NCI-H1436 (cell line): ENCODE measurements at regions not wholly inside any gene's neighbourhood (a gene's known extent, or its start where the extent isn't known, plus 50 kb on each side); places are given as distances from the start of the nearest gene placed in this dataset.
A peak's percentile ranks its signal among the peaks of the same experiment; 100 is the strongest.
"Not testable (repeated sequence)": the region's sequence is repeated elsewhere in the genome, so short reads cannot be mapped to it uniquely, and the experiment has no call there.

ENCODE experiments used
- DNase-seq: peaks from one replicate; lab custom pipeline; 2025; lab: John Stamatoyannopoulos, UW

DNA sequence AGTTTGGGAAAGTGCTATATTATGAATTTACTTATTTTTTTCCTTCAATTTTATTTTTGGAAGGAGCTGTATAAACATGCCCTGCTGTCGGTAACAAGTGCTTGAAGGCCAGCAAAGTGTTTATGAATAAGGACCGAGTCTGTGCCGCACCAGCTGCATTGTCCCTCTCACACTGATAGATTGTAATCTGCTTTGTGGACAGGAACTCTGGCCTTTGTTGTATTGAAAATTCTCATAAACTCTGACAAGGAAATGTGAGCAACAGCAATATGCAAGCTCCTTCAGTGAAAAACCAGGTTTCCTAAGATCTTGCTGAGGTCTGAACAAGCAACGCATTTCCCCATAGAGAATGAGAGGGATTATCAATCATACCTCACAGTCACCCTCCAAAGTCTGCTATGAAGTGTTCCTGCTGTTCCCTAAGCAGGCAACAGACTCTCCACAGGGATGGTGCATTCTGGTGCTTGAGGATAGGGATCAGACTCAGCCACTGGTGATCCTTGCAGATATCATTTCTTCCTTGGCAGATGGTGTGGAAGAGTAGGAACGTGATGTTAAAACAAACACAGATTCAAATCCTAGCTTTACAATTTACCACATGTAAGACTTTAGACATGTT is 109.6 kb downstream of the KCNJ2 start:
- no peak for DNase-seq

DNA sequence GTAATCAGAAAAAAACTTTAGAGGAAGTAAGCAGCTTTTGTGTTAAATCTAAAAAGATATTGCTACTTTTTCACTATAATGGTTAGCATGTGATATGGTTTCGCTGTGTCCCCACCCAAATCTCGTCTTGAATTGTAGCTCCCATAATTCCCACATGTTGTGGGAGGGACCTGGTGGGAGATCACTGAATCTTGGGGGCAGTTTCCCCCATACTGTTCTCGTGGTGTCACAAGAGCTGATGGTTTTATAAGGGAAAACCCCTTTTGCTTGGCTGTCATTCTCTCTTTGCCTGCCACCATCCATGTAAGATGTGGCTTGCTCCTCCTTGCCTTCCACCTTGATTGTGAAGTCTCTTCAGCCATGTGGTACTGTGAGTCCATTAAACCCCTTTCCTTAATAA is 117.1 kb downstream of the KCNJ2 start:
- DNase-seq, result no peak

DNA sequence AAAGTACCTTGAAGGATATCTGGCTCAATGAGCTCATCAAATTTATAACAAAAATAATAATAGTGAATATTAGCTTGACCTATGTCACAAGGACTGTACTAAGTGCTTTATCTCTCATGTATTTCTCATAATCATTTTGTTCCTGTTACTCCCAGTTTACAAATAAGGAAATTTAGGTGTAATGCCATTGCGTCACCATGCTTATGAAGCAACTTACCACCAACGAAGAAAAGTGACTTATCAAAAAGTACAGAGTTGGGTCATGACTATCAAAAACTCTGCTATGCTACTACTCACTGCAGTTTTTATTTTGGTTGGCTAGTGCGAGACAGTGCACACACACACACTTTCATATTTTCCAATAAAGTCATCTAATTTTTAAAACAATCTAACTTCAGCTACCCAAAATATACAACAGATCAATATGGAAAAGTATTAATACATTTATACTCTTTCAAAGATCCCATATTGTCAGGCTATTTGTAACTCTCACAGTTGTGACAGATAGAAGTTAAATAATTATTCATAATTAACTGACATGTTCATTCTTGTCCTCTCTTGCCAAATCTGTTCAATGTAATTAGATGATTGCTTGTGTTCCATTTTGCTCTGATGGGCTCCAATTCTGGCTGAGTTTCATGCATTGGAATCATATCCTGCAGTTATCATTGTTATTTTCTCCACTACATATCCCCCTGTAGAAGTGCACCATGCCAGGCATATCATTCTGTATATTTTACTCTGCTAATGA is 119.4 kb downstream of the KCNJ2 start:
- DNase-seq, result no peak

DNA sequence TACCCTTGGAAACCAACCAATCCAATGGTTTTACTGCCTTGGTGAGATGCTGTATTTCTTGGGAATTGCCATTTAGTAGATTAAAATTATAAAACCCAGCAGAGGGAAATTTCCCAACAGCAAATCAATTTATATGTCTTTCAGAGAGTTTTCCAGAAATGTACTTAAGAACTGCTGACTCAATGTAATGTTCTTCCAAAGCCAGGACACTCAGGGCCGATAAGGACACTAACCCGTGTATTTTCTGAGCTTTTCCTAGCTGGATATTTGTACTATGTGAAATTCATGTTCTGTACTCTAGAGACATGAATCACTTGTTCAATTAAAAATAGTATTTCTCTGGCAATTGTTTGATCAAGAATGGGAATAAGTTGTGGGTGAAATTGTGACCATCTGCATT is 121.4 kb downstream of the KCNJ2 start:
- DNase-seq, result no peak

DNA sequence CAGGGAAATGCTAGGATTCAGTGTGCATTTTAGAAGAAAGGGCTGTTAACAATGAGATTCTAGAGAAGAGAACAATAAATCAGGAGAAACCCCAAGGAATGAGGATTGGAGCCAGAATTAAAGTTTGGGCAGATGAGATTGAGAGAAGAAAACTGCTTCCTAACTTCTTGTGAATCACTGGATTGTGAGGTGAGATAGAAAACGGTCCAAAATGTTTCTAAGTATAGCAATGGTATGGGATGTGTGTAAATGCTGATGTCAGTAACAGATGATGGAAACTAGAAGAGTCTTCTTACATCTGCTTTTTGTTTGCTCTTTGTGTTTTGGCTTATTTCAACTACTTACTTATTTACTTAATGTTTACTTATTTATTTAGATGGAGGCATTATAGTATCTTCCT is 123.0 kb downstream of the KCNJ2 start:
- DNase-seq, result no peak

DNA sequence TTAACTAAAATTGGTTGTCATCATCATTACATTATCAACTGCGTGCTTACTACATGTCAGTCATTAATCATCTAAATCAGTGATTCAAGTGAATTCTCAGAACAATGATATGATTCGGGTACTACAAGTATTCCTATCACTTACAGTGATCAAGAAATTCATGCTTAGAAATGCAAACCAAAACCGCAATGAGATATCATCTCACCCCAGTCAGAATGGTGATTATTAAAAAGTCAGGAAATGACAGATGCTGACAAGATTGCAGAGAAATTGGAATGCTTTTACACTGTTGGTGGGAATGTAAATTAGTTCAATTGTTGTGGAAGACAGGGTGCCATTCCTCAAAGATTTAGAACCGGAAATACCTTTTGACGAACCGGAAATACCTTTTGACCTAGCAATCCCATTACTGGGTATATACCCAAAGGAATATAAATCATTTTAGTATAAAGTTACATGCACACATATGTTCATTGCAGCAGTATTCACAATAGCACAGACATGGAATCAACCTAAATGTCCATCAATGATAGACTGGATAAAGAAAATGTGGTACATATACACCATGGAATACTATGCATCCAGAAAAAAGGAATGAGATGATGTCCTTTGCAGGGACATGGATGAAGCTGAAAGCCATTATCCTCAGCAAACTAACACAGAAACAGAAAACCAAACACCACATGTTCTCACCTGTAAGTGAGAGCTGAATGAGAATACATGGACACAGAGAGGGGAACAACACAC is 124.4 kb downstream of the KCNJ2 start:
- DNase-seq, result not testable (repeated sequence)

DNA sequence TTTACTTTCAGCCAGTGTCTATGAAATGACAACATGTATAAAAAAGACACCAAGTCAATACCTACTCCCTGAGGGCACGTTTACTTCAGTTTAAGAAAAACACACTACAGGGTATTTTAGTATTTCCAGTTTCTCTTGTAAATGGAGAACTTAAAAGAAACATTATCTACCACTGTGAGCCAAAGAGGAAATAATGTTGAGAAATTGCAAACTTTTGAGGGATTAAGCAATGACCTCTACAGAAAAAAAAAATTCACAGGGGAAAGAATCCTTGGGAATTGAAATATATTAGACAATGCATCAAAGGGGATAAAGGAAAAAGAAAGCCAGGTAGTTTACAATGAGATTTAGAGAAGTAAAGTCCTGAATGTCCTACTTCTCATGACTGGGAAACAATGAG is 126.0 kb downstream of the KCNJ2 start:
- no peak for DNase-seq

DNA sequence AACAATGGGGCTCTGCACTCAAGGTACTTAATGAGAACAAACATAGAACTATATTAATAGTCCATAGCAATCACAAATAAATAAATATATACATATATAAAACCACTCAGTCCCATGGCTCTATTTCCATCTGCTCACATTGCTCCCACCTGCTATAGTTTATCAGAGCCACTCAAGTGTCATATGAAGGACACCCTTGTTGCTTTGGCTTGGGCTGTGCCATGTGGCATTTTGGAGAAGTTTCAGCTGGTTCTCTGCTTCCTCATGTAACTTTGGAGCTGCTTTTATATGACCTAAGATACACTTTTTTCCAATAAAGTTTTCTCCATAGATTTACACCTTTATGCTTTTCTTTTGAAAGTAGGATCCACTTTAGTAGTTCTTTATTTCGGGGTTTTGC is 126.4 kb downstream of the KCNJ2 start:
- DNase-seq, result no peak

DNA sequence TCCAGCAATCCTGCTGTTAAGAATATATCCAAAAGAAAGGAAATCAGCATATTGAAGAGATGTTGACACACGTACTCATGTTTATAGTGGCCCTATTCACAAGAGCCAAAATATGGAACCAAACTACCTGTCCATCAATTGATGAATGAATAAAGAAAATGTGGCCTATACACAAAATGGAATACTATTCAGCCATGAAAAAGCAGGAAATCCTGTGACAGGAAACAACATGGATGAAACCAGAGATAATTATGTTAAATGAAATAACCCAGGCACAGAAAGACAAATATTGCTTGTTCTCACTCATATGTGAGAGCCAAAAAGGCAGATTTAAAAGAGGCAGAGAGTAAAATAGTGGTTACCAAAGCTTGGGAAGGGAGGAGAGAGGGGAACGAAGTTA is 127.1 kb downstream of the KCNJ2 start:
- DNase-seq, result no peak

DNA sequence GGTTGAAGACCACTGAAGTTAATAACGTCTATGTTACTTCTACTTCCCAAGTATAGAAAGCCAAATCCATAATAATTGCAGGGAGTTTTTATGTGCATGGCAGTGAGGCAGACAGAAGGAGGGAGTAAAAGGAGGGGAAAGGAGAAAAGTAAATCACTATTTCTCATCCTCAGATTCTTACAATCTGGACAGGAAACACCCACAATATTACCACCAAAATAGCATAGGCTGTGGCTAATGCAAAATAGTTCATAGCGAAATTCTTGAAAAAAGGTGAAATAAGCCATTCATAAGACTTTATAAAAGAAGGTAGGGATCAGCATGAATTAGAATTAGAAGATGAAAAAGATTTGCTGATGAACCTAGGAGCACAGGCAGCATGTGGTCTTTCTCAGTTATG is 128.1 kb downstream of the KCNJ2 start:
- no peak for DNase-seq

DNA sequence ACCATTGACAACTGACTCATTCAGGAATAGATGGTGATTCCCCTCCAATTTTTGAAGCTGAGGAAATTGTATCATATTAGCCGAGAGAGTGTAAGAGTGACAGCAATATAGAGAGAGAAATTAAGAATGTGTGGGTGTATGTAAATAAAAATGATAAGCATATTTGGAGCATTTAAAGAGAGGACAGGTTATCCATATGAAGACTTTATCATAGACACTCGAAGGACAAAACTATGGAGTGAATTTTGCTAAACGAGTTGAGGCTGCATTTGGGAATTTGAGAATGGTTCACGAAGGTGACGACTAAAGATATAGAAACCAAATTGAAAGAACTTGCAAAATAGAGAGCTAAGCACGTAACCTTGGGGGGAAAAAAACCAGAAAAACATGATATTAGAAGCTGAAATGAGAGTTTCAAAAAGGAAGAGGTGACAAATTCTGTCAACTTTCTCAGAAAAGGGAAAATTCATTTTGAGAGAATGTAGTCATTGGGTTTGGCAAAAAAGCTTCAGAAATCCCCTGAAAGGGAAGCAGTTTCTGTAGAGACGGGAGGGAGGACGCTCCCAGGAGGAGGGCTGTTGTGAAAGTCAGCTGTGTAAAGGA is 129.7 kb downstream of the KCNJ2 start:
- DNase-seq, result no peak

DNA sequence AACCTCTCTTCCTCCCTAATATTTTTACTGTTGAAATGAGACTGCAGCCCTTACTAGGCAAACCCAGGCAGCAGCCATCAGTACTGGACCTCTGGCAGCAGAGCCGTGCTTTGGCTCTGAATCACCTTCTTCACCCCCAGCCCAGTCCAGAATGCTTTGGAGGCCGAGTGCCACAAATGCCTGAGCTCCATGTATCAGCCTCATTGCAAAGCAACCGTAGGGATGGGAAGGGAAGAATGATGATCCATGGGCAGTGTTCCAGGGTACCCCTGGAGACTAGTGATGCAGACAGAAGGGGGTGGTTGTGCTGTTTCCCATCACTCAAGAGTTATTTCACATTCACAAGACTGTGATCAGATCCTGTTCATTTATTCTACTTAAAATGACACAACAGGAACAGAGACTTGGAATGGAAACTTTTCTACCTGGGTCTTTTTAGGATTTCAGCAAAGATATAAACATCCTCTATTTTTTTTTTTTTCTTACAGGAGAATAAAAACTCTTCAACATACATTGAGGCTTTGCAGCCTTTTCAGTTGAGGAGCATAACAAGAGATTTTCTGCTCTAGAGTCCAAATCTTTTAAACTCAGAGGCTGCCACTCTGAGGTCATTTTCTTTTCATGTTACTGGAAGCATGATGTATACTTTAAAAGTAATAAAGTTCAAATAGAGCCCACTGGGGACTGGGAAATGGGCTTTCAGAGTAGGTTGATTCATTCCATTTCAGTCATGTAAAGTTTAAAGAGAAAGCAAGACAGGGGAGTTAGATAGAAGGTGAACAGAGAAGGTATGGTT is 138.3 kb downstream of the KCNJ2 start:
- no peak for DNase-seq

DNA sequence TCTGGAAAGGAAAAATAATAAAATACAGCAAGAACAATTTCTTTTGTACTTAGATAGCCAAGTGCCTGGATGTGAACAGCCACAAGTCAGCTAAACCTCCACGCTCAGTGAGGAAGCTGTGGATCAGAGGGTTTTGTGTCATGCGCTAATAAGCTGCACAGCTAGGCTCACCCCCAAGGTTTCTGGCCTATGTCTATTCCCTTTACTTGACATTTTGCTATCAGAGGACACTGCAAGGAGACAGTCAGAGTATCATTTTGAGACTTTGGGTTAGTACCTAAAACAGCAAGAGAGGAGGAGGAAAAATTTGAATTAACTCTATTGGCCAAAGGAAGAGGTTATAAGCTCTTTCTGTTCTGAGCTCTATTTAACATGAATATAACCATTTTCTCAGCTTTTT is 139.3 kb downstream of the KCNJ2 start:
- DNase-seq, result no peak

DNA sequence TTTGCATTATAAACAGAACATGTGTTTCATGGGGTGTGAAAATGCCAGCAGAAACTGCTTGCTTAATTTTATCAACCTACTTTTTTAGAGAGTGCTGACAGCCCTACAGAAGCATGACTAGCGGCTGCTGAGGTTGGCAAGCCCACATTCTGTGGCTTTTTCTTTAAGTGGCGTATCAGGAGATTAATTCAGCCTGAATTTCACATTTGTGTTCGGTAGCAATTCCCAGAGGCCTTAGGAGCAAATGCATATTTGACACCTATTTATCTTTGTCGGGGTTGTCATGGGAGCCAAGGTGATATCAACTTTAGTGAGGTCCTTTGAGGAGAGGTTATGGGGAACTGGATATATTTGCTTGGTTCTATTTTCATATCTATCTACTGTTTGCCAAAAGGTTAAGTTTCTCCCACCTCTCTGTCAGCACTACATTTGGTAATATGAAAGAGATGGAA is 140.9 kb downstream of the KCNJ2 start:
- DNase-seq, result peak; percentile 7

DNA sequence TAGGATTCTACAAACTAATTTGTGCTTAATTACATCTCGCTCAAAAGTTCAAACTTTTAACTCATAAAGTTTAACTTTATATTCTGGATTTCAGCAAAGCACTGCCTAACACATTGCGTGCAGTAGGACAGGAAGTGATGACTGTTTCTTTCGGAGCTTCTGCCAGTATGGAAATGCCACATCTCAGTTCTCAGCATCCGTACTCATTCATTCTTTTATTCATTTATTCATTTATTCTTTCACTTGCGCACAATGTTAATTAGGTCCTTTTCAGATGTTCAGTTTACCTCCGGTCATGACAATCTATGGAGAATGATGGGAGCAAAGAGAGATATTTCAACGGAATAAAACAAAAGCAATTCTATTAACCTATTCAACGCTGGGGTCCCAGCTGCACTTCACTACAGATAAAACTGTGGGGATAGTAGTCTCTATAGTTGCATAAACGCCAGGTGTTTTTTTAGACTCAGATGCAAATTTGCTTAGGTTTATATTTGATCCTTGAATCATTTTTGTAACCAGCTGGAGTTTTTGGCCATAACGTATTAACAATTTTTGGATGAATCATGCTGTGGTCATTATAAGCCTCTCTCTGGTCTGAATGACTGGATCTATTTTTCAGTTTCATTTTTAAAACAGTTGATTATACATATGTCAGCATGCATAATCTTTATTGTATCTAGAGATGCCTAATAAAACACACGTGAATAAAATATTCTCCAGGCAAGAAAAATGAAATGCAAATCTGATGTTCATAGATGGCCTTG is 143.9 kb downstream of the KCNJ2 start:
- DNase-seq, result no peak

DNA sequence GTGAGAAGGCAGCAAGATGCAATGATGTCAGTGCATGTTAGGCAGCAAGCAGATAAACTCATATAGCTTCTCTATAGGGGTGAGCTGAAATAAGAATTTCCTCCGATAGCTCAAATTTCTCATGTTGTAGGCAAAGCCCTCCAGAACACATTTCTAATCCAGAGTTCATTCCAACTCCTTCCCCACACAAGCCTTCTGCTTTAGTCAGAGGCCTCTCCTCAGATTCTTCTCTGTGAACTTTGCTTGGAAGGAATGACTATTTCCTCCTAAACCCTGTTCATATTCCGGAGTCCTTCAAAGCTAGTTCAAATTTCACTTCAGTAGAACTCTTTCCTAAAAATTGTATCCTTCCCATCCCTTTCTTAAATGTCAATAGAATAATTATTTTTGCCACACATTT is 144.8 kb downstream of the KCNJ2 start:
- no peak for DNase-seq

DNA sequence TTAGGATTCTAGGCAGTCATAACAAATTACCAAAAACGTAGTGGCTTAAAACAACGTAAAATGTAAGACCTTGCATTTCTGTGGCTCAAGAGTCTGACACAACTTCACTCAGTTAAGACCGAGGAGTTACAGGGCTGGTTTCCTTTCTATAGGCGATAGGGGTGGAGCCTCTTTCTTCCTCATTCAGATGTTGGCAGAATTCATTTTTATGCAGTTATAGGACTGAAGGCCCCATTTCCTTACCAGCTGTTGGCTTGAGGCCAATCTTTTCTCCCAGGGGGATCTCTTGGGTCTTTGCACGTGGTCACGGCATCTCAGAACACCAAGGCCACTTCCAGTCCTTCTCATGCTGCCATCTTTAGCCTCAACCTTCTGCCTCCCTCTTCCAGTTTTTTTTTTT is 145.2 kb downstream of the KCNJ2 start:
- no peak for DNase-seq

DNA sequence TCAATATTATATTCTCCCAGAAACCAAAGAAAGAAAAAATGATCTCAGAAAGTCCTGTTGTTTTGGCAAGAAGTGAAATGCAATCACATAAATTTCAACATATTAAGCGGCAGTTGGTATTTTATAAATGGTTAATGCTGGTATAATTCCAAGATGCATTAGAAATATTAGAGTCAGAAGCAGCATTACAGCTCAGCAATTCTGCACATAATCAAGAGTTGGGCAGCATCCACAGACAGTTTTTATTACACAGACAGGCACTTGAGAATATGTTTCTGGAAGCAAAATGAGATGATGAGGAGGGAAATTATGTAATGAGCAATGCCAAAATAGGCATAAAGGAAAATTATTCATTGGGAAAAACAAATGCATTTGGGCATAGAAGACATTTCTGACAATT is 148.1 kb downstream of the KCNJ2 start:
- no peak for DNase-seq

DNA sequence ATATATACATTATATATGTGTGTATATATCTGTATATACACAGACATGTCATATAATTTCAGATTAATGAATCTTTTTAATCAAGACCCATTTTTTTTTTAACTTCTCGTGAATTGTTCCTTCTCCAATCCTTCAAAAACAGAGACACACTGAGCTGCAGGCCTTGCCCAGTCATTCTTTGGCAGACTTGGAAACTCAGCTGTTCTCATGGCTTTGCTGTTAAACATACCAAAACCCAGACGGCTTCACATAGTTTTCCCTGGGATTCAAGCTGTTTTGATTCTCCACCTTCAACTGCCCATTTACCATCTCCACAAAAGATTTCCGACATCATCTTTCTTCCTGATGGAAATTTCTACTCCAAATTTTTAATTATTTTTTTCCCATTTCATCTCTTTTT is 148.7 kb downstream of the KCNJ2 start:
- DNase-seq, result no peak

DNA sequence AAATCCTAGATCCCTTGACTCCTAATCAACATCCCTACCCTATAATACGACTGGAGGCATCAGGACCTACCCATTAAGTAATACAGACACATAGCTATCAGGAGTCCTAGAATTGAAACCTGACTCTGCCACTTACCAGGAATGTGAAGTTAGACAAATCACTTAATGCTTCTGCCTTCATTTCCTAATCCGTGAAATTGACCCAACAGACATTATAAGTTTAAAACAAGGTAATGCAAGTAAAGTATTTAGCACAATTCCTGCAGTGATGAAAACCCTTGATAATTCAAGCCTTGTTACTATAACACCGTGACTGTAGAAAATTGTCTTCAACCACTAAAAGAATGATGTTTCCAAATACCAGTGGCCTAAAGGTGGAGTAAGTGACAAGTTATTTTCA is 150.2 kb downstream of the KCNJ2 start:
- DNase-seq, result no peak

DNA sequence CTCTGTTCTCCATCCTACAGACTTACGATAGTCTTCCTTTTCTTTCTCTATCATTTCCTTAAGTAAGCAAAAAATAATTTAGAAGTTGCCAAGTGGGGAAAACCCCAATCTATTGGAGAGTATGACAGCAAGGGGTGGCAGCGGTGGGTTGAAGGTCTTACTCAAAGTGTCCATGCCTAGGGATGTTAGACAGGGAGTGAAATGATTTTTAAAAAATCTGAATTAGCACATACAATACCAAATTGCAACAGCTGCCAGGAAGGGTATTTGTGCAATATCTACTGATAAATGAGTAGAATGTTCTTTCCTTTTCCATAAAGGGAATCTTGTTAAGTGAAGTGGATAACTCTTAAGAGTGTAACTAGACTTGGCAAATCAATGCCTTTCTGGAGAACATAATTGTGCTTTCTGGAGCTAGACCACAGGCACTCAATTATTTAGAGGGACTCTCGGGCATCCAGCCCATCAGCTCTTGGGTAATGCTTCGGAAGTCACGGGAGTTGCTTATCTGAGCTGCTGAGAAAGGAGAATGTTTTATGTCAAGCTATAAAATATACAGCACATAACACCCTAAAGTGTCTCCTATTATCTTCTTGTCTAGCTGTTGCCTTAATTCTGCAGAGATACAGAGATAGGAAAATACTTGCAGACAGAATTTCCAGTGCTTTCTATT is 151.5 kb downstream of the KCNJ2 start:
- no peak for DNase-seq
